A549 (cell line): ENCODE measurements at regions not wholly inside any gene's neighbourhood (a gene's known extent, or its start where the extent isn't known, plus 50 kb on each side); places are given as distances from the start of the nearest gene placed in this dataset.

Experiments
- CBX2 ChIP-seq: fragments of 200-600 bp; sonication (generic); IDR thresholded peaks from 2 replicates; pipeline ENCODE4 v1.6.1; 2016; ENCODE audit warnings: low read depth, mild to moderate bottlenecking, borderline replicate concordance
- CEBPB ChIP-seq, 2 experiments: fragments of >200 bp in 1 of 2; sonication (Bioruptor Twin) in 1 of 2; formaldehyde crosslinking in 1 of 2; IDR thresholded peaks; 2 replicates each; pipeline ENCODE4 v1.6.1; 2012 to 2016
- CHD2 ChIP-seq: fragments of 150-350 bp; IDR thresholded peaks from 2 replicates; pipeline ENCODE4 v1.6.1; 2014; ENCODE audit warnings: low read length; ENCODE audit not compliant: partially characterized antibody
- EP300 ChIP-seq, 2 experiments: fragments of >200 bp; sonication (Bioruptor Twin); formaldehyde crosslinking; IDR thresholded peaks; 2 replicates in 1 of 2; 3 replicates in 1 of 2; pipeline ENCODE4 v1.6.1; 2016 to 2017
- FOSL2 ChIP-seq, 2 experiments: fragments of 450-650 bp in 1 of 2; fragments of >200 bp in 1 of 2; sonication (Bioruptor Twin) in 1 of 2; formaldehyde crosslinking; IDR thresholded peaks; 2 replicates each; pipeline versions ENCODE4 v1.5.0 to v1.6.1; 2016 to 2020; ENCODE audit warnings: mild to moderate bottlenecking in 1 of 2, moderate library complexity in 1 of 2
- HDAC2 ChIP-seq: fragments of 200-600 bp; sonication (generic); IDR thresholded peaks from 2 replicates; pipeline ENCODE4 v1.6.1; 2016
- HOXA7 ChIP-seq: fragments of 250-450 bp; sonication (Bioruptor Pico); IDR thresholded peaks from 2 replicates; pipeline ENCODE4 v1.5.0; 2020; ENCODE audit warnings: mild to moderate bottlenecking, moderate library complexity
- POLR2A ChIP-seq: IDR thresholded peaks from 2 replicates; pipeline ENCODE4 v1.6.1; 2012; ENCODE audit warnings: mild to moderate bottlenecking, low read length
- RAD21 ChIP-seq, 2 experiments: fragments of >200 bp in 1 of 2; sonication (Bioruptor Twin) in 1 of 2; formaldehyde crosslinking in 1 of 2; IDR thresholded peaks in 1 of 2; conservative IDR thresholded peaks in 1 of 2; 2 replicates in 1 of 2; 3 replicates in 1 of 2; pipeline ENCODE4 v1.6.1; 2012 to 2018; ENCODE audit warnings: inconsistent platforms in 1 of 2
- RNF2 ChIP-seq: fragments of 200-600 bp; sonication (generic); IDR thresholded peaks from 2 replicates; pipeline ENCODE4 v1.6.1; 2016; ENCODE audit warnings: low read depth, mild to moderate bottlenecking, antibody characterized with exemption, moderate library complexity, borderline replicate concordance
- SREBF2 ChIP-seq: fragments of 450-650 bp; IDR thresholded peaks from 2 replicates; pipeline ENCODE4 v1.6.1; 2014; ENCODE audit warnings: mild to moderate bottlenecking, moderate library complexity
- ZC3H11A ChIP-seq: fragments of 450-650 bp; IDR thresholded peaks from 2 replicates; pipeline ENCODE4 v1.6.1; 2014; ENCODE audit warnings: antibody characterized with exemption, mild to moderate bottlenecking
- TF ChIP-seq, protein P1 (sequence below): fragments of >200 bp; sonication (Bioruptor Twin); formaldehyde crosslinking; IDR thresholded peaks from 3 replicates; pipeline ENCODE4 v1.5.1; 2016
- TF ChIP-seq, protein P2 (sequence below): fragments of 200-600 bp; sonication (generic); IDR thresholded peaks from 2 replicates; pipeline ENCODE4 v1.6.1; 2016; ENCODE audit warnings: antibody characterized with exemption, mild to moderate bottlenecking, moderate library complexity

DNA sequence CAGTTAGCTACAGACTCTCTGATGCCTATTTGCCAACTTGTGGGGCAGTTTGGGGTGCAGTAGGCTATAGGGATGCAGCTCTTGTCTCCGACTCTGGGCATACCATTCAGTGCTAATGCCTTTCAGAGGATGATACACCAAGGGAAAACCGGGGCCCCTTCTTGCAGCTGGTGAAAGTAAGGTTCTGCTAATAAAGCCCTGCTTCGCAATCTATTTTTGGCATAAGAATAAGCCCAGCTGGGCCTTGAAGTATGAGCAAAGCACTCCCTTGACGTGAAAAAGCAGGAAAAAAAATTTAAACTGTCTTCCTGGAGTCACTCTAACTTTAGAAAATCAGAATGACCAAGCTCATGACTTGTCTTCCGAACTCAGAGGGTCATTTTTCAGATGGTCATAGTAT lies 124.1 kb upstream of the RBM19 start:
- TF ChIP-seq HOXA7 (CRISPR knock-in tag) (no peak), ZC3H11A (no peak), EP300 (IDR thresholded peaks at IDR 0.05) (no peak), HDAC2 (no peak), CHD2 (no peak), POLR2A (no peak), RNF2 (no peak), SREBF2 (no peak), FOSL2 (IDR thresholded peaks at IDR 0.05) (no peak), FOSL2 (CRISPR knock-in tag; IDR thresholded peaks at IDR 0.05) (no peak), RAD21 (conservative IDR thresholded peaks at IDR 0.05 in 1 of 2, IDR thresholded peaks at IDR 0.05 in 1 of 2) (no peak), CEBPB (IDR thresholded peaks at IDR 0.05) (no peak), CBX2 (no peak)
- TF ChIP-seq, protein P1, sequence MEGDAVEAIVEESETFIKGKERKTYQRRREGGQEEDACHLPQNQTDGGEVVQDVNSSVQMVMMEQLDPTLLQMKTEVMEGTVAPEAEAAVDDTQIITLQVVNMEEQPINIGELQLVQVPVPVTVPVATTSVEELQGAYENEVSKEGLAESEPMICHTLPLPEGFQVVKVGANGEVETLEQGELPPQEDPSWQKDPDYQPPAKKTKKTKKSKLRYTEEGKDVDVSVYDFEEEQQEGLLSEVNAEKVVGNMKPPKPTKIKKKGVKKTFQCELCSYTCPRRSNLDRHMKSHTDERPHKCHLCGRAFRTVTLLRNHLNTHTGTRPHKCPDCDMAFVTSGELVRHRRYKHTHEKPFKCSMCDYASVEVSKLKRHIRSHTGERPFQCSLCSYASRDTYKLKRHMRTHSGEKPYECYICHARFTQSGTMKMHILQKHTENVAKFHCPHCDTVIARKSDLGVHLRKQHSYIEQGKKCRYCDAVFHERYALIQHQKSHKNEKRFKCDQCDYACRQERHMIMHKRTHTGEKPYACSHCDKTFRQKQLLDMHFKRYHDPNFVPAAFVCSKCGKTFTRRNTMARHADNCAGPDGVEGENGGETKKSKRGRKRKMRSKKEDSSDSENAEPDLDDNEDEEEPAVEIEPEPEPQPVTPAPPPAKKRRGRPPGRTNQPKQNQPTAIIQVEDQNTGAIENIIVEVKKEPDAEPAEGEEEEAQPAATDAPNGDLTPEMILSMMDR: no peak
- TF ChIP-seq, protein P2, sequence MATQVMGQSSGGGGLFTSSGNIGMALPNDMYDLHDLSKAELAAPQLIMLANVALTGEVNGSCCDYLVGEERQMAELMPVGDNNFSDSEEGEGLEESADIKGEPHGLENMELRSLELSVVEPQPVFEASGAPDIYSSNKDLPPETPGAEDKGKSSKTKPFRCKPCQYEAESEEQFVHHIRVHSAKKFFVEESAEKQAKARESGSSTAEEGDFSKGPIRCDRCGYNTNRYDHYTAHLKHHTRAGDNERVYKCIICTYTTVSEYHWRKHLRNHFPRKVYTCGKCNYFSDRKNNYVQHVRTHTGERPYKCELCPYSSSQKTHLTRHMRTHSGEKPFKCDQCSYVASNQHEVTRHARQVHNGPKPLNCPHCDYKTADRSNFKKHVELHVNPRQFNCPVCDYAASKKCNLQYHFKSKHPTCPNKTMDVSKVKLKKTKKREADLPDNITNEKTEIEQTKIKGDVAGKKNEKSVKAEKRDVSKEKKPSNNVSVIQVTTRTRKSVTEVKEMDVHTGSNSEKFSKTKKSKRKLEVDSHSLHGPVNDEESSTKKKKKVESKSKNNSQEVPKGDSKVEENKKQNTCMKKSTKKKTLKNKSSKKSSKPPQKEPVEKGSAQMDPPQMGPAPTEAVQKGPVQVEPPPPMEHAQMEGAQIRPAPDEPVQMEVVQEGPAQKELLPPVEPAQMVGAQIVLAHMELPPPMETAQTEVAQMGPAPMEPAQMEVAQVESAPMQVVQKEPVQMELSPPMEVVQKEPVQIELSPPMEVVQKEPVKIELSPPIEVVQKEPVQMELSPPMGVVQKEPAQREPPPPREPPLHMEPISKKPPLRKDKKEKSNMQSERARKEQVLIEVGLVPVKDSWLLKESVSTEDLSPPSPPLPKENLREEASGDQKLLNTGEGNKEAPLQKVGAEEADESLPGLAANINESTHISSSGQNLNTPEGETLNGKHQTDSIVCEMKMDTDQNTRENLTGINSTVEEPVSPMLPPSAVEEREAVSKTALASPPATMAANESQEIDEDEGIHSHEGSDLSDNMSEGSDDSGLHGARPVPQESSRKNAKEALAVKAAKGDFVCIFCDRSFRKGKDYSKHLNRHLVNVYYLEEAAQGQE: no peak
